Lower leg skin (tissue), 3 donors: ENCODE measurements at regions not wholly inside any gene's neighbourhood (a gene's known extent, or its start where the extent isn't known, plus 50 kb on each side); places are given as distances from the start of the nearest gene placed in this dataset.

Experiments
- CTCF ChIP-seq, 3 donors: fragments of 450-650 bp; IDR thresholded peaks; one replicate each; pipeline ENCODE4 v1.5.1; 2016; ENCODE audit warnings: antibody characterized with exemption in 3 of 3, mild to moderate bottlenecking in 3 of 3, moderate library complexity in 2 of 3
- POLR2A ChIP-seq, 2 donors: fragments of 450-650 bp; IDR thresholded peaks; one replicate each; pipeline ENCODE4 v1.6.1; 2016 to 2017; ENCODE audit warnings: antibody characterized with exemption in 2 of 2, mild to moderate bottlenecking in 1 of 2, moderate library complexity in 1 of 2

- no peak for TF ChIP-seq CTCF (IDR thresholded peaks at IDR 0.05)
- TF ChIP-seq POLR2A (IDR thresholded peaks at IDR 0.05) = no peak
These were observed 481.1 kb upstream of the NEGR1 start for GRCh38 chr1:72763481-72763880.
